PC-9 (cell line): ENCODE measurements at regions not wholly inside any gene's neighbourhood (a gene's known extent, or its start where the extent isn't known, plus 50 kb on each side); places are given as distances from the start of the nearest gene placed in this dataset.

ENCODE experiments used
- BruUV-seq: library from RNA; stranded (reverse); fragments of 400-500 nt; replicated peaks from 2 replicates; lab custom pipeline; 2021; lab: Mats Ljungman, UMichigan
- CTCF ChIA-PET: fragments of 300-600 bp; sonication (Branson Sonifier 250); formaldehyde crosslinking; loops from one replicate; lab custom pipeline; 2022; ENCODE audit warnings: antibody characterized with exemption; lab: Charles Lee
- POLR2A ChIA-PET: fragments of 300-600 bp; sonication (Branson Sonifier 250); formaldehyde crosslinking; loops from one replicate; lab custom pipeline; 2022; ENCODE audit warnings: antibody characterized with exemption; ENCODE audit not compliant: unreplicated experiment; lab: Charles Lee
- DNase-seq, 2 experiments: peaks; one replicate each; pipeline versions ENCODE4 v3.0.0 to v3.0.0-alpha.2; 2015 to 2022; ENCODE audit warnings: mixed read lengths in 1 of 2
- H2AFZ ChIP-seq: fragments of 200-600 bp; sonication (generic); 2 replicates; pipeline ENCODE4 v1.8.1; 2017; ENCODE audit warnings: antibody characterized with exemption
- H3F3A ChIP-seq: fragments of 200-600 bp; sonication (generic); 2 replicates; pipeline ENCODE4 v1.8.1; 2017; ENCODE audit warnings: antibody characterized with exemption, mild to moderate bottlenecking, low read depth; ENCODE audit not compliant: insufficient read depth
- H3K27ac ChIP-seq: fragments of 200-600 bp; sonication (generic); 2 replicates; pipeline ENCODE4 v1.6.1; 2016; ENCODE audit warnings: mixed run types
- H3K27me3 ChIP-seq: fragments of 200-600 bp; sonication (generic); 2 replicates; pipeline ENCODE4 v1.6.1; 2016; ENCODE audit warnings: low read depth, mixed run types; ENCODE audit not compliant: insufficient read depth
- H3K36me3 ChIP-seq: fragments of 200-600 bp; sonication (generic); 2 replicates; pipeline ENCODE4 v1.6.1; 2016; ENCODE audit warnings: low read depth, mixed run types
- H3K4me1 ChIP-seq: fragments of 200-600 bp; sonication (generic); replicated peaks from 2 replicates; pipeline ENCODE4 v1.6.1; 2016; ENCODE audit warnings: mixed run types; ENCODE audit not compliant: insufficient read depth
- H3K4me2 ChIP-seq: fragments of 200-600 bp; sonication (generic); 2 replicates; pipeline ENCODE4 v1.6.1; 2017; ENCODE audit warnings: mixed run types
- H3K4me3 ChIP-seq: fragments of 200-600 bp; sonication (generic); 2 replicates; pipeline ENCODE4 v1.6.1; 2016; ENCODE audit warnings: mixed run types
- H3K79me2 ChIP-seq: fragments of 200-600 bp; sonication (generic); 2 replicates; pipeline ENCODE4 v1.6.1; 2017; ENCODE audit warnings: low read depth, mixed run types
- H3K9me2 ChIP-seq: fragments of 200-600 bp; sonication (generic); 2 replicates; pipeline ENCODE4 v1.8.1; 2017; ENCODE audit warnings: mild to moderate bottlenecking; ENCODE audit not compliant: insufficient read depth
- H3K9me3 ChIP-seq: fragments of 200-600 bp; sonication (generic); 2 replicates; pipeline ENCODE4 v1.8.1; 2016; ENCODE audit warnings: low read depth; ENCODE audit not compliant: insufficient read depth
- H4K20me1 ChIP-seq: fragments of 200-600 bp; sonication (generic); 2 replicates; pipeline ENCODE4 v1.8.1; 2017; ENCODE audit not compliant: insufficient read depth
- CTCF ChIP-seq: fragments of 200-600 bp; sonication (generic); conservative IDR thresholded peaks from 2 replicates; pipeline ENCODE4 v1.6.1; 2017; ENCODE audit warnings: mixed run types, antibody characterized with exemption, mild to moderate bottlenecking, moderate library complexity
- EZH2 ChIP-seq: fragments of 200-600 bp; sonication (generic); IDR thresholded peaks from 2 replicates; pipeline ENCODE4 v1.8.0; 2017; ENCODE audit warnings: antibody characterized with exemption, low read depth
- intact Hi-C: fragments of 100-400 bp; cut with micrococcal nuclease; formaldehyde crosslinking; loops from one replicate; pipeline ENCODE4 v1.10.0; 2022; ENCODE audit not compliant: unreplicated experiment

- BruUV-seq: no TSS peak
These were observed 886.6 kb downstream of the TTLL7 start for GRCh38 chr1:83112248-83112885.

GRCh38 chr1:83110156-83110555 lies 888.8 kb downstream of the TTLL7 start:
- no TSS peak for BruUV-seq
- no peaks in the 10 kb centered on the region for H3F3A ChIP-seq
- ChIA-PET POLR2A (no interaction called here), CTCF (no interaction called here)
- H2AFZ ChIP-seq: no peak overlapping the region
- H3K4me1 ChIP-seq: no peaks in the 10 kb centered on the region
- no peak for TF ChIP-seq EZH2
- no peak for TF ChIP-seq CTCF
- DNase-seq: no peak
- H3K79me2 ChIP-seq: no peaks in the 10 kb centered on the region
- H3K36me3 ChIP-seq: no peaks in the 10 kb centered on the region
- H3K9me2 ChIP-seq: no peaks in the 10 kb centered on the region
- no peaks in the 10 kb centered on the region for H3K27me3 ChIP-seq
- no peaks in the 10 kb centered on the region for H3K9me3 ChIP-seq
- H3K4me2 ChIP-seq: no peak overlapping the region
- no peaks in the 10 kb centered on the region for H4K20me1 ChIP-seq
- intact Hi-C loops: no loop called here
- no peak overlapping the region for H3K4me3 ChIP-seq
- no peak overlapping the region for H3K27ac ChIP-seq

More at GRCh38 chr1:83112248-83112885, 886.6 kb downstream of the TTLL7 start:
- H3K4me3 ChIP-seq: no peak overlapping the region
- no peaks in the 10 kb centered on the region for H3K36me3 ChIP-seq
- H3K4me1 ChIP-seq: no peaks in the 10 kb centered on the region
- H3F3A ChIP-seq: no peaks in the 10 kb centered on the region
- H3K4me2 ChIP-seq: no peak overlapping the region
- TF ChIP-seq EZH2 (no peak), CTCF (no peak)
- H3K9me2 ChIP-seq: no peaks in the 10 kb centered on the region
- no peak overlapping the region for H2AFZ ChIP-seq
- POLR2A ChIA-PET: no interaction called here
- H3K79me2 ChIP-seq: no peaks in the 10 kb centered on the region
- no peaks in the 10 kb centered on the region for H3K27me3 ChIP-seq
- no peaks in the 10 kb centered on the region for H3K9me3 ChIP-seq
- no peaks in the 10 kb centered on the region for H4K20me1 ChIP-seq
- intact Hi-C loops: no loop called here
- DNase-seq: no peak
- CTCF ChIA-PET: no interaction called here
- H3K27ac ChIP-seq: no peak overlapping the region

- Histone ChIP-seq H3K4me1 (no peaks in the 10 kb centered on the region), H2AFZ (no peak overlapping the region), H3K27me3 (no peaks in the 10 kb centered on the region), H3K9me3 (0 out of 2 replicates have a peak, but pooled peaks cover 4% of the 10 kb centered on the region), H4K20me1 (no peaks in the 10 kb centered on the region), H3K27ac (no peak overlapping the region), H3K4me2 (no peak overlapping the region), H3K79me2 (no peaks in the 10 kb centered on the region), H3K36me3 (no peaks in the 10 kb centered on the region), H3K4me3 (no peak overlapping the region), H3K9me2 (no peaks in the 10 kb centered on the region), H3F3A (no peaks in the 10 kb centered on the region)
- POLR2A ChIA-PET: no interaction called here
- no peak for DNase-seq
- intact Hi-C loops: no loop called here
- BruUV-seq: no TSS peak
- TF ChIP-seq CTCF: no peak
- TF ChIP-seq EZH2: no peak
- CTCF ChIA-PET: no interaction called here
These were observed 889.2 kb downstream of the TTLL7 start for GRCh38 chr1:83109692-83110091.
